IMR-90 (cell line): ENCODE measurements at regions not wholly inside any gene's neighbourhood (a gene's known extent, or its start where the extent isn't known, plus 50 kb on each side); places are given as distances from the start of the nearest gene placed in this dataset.
A peak's percentile ranks its signal among the peaks of the same experiment; 100 is the strongest.

Source experiments
- ATAC-seq: fragments of 200-7000 bp; cut with Tn5 transposase; 2 replicates; pipeline ENCODE4 v1.9.1; 2020; ENCODE audit warnings: low read depth, mild to moderate bottlenecking, moderate library complexity
- BruUV-seq: library from RNA; stranded (reverse); fragments of 400-500 nt; replicated peaks from 2 replicates; lab custom pipeline; 2021; lab: Mats Ljungman, UMichigan
- CTCF ChIA-PET: fragments of 300-600 bp; formaldehyde crosslinking; extraction: SDS; loops from one replicate; lab custom pipeline; 2021; ENCODE audit warnings: antibody characterized with exemption; lab: Yijun Ruan, JAX
- POLR2A ChIA-PET: fragments of 300-600 bp; sonication (Branson Sonifier 250); formaldehyde crosslinking; loops from one replicate; lab custom pipeline; 2022; ENCODE audit warnings: antibody characterized with exemption; ENCODE audit not compliant: unreplicated experiment; lab: Charles Lee
- DNase-seq: peaks from one replicate; pipeline ENCODE4 v3.0.0; 2013
- H2AFZ ChIP-seq: replicated peaks from 2 replicates; pipeline ENCODE3; 2013; ENCODE audit warnings: low read length, mild to moderate bottlenecking; ENCODE audit not compliant: poor library complexity
- H2AK5ac ChIP-seq: 2 replicates; pipeline ENCODE4 v1.6.1; 2013; ENCODE audit warnings: low read depth, low read length, inconsistent platforms
- H2AK9ac ChIP-seq: replicated peaks from 2 replicates; pipeline ENCODE3; 2013; ENCODE audit warnings: mild to moderate bottlenecking, low read depth, low read length, moderate library complexity; ENCODE audit not compliant: poor library complexity
- H2BK120ac ChIP-seq: 2 replicates; pipeline ENCODE4 v1.6.1; 2013; ENCODE audit warnings: low read depth, low read length, inconsistent platforms
- H2BK15ac ChIP-seq: 3 replicates; pipeline ENCODE4 v1.6.1; 2013; ENCODE audit warnings: low read depth, low read length, inconsistent platforms
- H2BK20ac ChIP-seq: 2 replicates; pipeline ENCODE4 v1.6.1; 2013; ENCODE audit warnings: low read depth, mild to moderate bottlenecking, inconsistent platforms, low read length, moderate library complexity
- H2BK5ac ChIP-seq: 2 replicates; pipeline ENCODE4 v1.6.1; 2013; ENCODE audit warnings: mild to moderate bottlenecking, low read depth, low read length, inconsistent platforms; ENCODE audit not compliant: poor library complexity, severe bottlenecking
- H3K14ac ChIP-seq: replicated peaks from 2 replicates; pipeline ENCODE4 v1.6.1; 2013; ENCODE audit warnings: low read depth, low read length, inconsistent platforms
- H3K18ac ChIP-seq: 2 replicates; pipeline ENCODE4 v1.6.1; 2013; ENCODE audit warnings: low read depth, low read length, control low read depth
- H3K23ac ChIP-seq: 2 replicates; pipeline ENCODE4 v1.6.1; 2013; ENCODE audit warnings: low read depth, low read length, inconsistent platforms
- H3K27ac ChIP-seq: 2 replicates; pipeline ENCODE4 v1.5.1; 2013; ENCODE audit warnings: mild to moderate bottlenecking, control low read depth, low read length; ENCODE audit not compliant: insufficient read depth
- H3K27me3 ChIP-seq: 2 replicates; pipeline ENCODE4 v1.6.1; 2013; ENCODE audit warnings: low read length; ENCODE audit not compliant: control insufficient read depth, insufficient read depth
- H3K36me3 ChIP-seq: 2 replicates; pipeline ENCODE4 v1.6.1; 2013; ENCODE audit warnings: low read length, mixed read lengths; ENCODE audit not compliant: control insufficient read depth, insufficient read depth
- H3K4ac ChIP-seq: 2 replicates; pipeline ENCODE4 v1.6.1; 2013; ENCODE audit warnings: low read depth, low read length, inconsistent platforms
- H3K4me1 ChIP-seq: 2 replicates; pipeline ENCODE4 v1.6.1; 2013; ENCODE audit warnings: low read length, mixed read lengths; ENCODE audit not compliant: control insufficient read depth, insufficient read depth
- H3K4me2 ChIP-seq: 2 replicates; pipeline ENCODE4 v1.6.1; 2013; ENCODE audit warnings: low read depth, mild to moderate bottlenecking, control low read depth, low read length, moderate library complexity
- H3K4me3 ChIP-seq: 2 replicates; pipeline ENCODE4 v1.5.1; 2013; ENCODE audit warnings: low read depth, mild to moderate bottlenecking, control low read depth, low read length, moderate library complexity; ENCODE audit not compliant: insufficient read depth
- H3K56ac ChIP-seq: 2 replicates; pipeline ENCODE4 v1.6.1; 2013; ENCODE audit warnings: low read length, inconsistent platforms; ENCODE audit not compliant: insufficient read depth; ENCODE audit errors: extremely low read depth
- H3K79me1 ChIP-seq, 2 experiments: 2 replicates each; pipeline ENCODE4 v1.6.1; 2013; ENCODE audit warnings: low read length in 2 of 2, inconsistent platforms in 1 of 2, low read depth in 1 of 2
- H3K9ac ChIP-seq: 2 replicates; pipeline ENCODE4 v1.6.1; 2013; ENCODE audit warnings: low read depth, low read length, control low read depth
- H3K9me1 ChIP-seq: 2 replicates; pipeline ENCODE4 v1.6.1; 2013; ENCODE audit warnings: low read length, inconsistent platforms; ENCODE audit not compliant: insufficient read depth
- H3K9me3 ChIP-seq: 2 replicates; pipeline ENCODE4 v1.6.1; 2013; ENCODE audit warnings: low read length; ENCODE audit not compliant: control insufficient read depth, insufficient read depth
- H4K20me1 ChIP-seq: 2 replicates; pipeline ENCODE4 v1.6.1; 2013; ENCODE audit warnings: low read length, inconsistent platforms; ENCODE audit not compliant: insufficient read depth
- H4K5ac ChIP-seq: 2 replicates; pipeline ENCODE4 v1.6.1; 2013; ENCODE audit warnings: mild to moderate bottlenecking, low read depth, low read length, control low read depth
- H4K8ac ChIP-seq, 2 experiments: 2 replicates each; pipeline ENCODE4 v1.6.1; 2013; ENCODE audit warnings: low read depth in 2 of 2, low read length in 2 of 2, control low read depth in 1 of 2, inconsistent platforms in 1 of 2
- H4K91ac ChIP-seq: 2 replicates; pipeline ENCODE4 v1.6.1; 2013; ENCODE audit warnings: low read depth, low read length, inconsistent platforms; ENCODE audit not compliant: insufficient read depth
- BHLHE40 ChIP-seq: fragments of 150-350 bp; IDR thresholded peaks from 2 replicates; pipeline ENCODE4 v1.6.1; 2016; ENCODE audit warnings: mild to moderate bottlenecking, low read depth, low read length
- CEBPB ChIP-seq: IDR thresholded peaks from 2 replicates; pipeline ENCODE4 v1.6.1; 2012; ENCODE audit warnings: low read depth, low read length, improper control_type of control experiment
- CHD1 ChIP-seq: IDR thresholded peaks from 2 replicates; pipeline ENCODE4 v1.6.1; 2012; ENCODE audit warnings: low read depth, low read length, improper control_type of control experiment
- FOS ChIP-seq: fragments of 150-350 bp; IDR thresholded peaks from 2 replicates; pipeline ENCODE4 v1.6.1; 2016; ENCODE audit warnings: low read depth, low read length
- MAFK ChIP-seq: IDR thresholded peaks from 2 replicates; pipeline ENCODE4 v1.6.1; 2012; ENCODE audit warnings: low read depth, low read length, improper control_type of control experiment
- MAZ ChIP-seq: IDR thresholded peaks from 2 replicates; pipeline ENCODE4 v1.6.1; 2012; ENCODE audit warnings: low read depth, mild to moderate bottlenecking, low read length, improper control_type of control experiment, moderate library complexity, borderline replicate concordance
- MXI1 ChIP-seq: IDR thresholded peaks from 2 replicates; pipeline ENCODE4 v1.6.1; 2012; ENCODE audit warnings: low read depth, mild to moderate bottlenecking, low read length, moderate library complexity, borderline replicate concordance
- NFE2L2 ChIP-seq: fragments of 150-350 bp; IDR thresholded peaks from 2 replicates; pipeline ENCODE4 v1.6.1; 2016; ENCODE audit warnings: low read depth, mild to moderate bottlenecking, low read length
- POLR2A ChIP-seq: IDR thresholded peaks from 2 replicates; pipeline ENCODE4 v1.6.1; 2012; ENCODE audit warnings: mild to moderate bottlenecking, low read depth, low read length
- RAD21 ChIP-seq: IDR thresholded peaks from 2 replicates; pipeline ENCODE4 v1.6.1; 2012; ENCODE audit warnings: low read length, improper control_type of control experiment
- RCOR1 ChIP-seq: IDR thresholded peaks from 2 replicates; pipeline ENCODE4 v1.6.1; 2012; ENCODE audit warnings: mild to moderate bottlenecking, low read length, improper control_type of control experiment; ENCODE audit not compliant: insufficient replicate concordance
- RFX5 ChIP-seq: IDR thresholded peaks from 2 replicates; pipeline ENCODE4 v1.8.0; 2012; ENCODE audit warnings: low read depth, mild to moderate bottlenecking, low read length, moderate library complexity
- SMC3 ChIP-seq: fragments of 150-350 bp; IDR thresholded peaks from 2 replicates; pipeline ENCODE4 v1.6.1; 2016; ENCODE audit warnings: low read depth, mild to moderate bottlenecking, antibody characterized with exemption, low read length, moderate library complexity
- USF2 ChIP-seq: fragments of 150-350 bp; IDR thresholded peaks from 2 replicates; pipeline ENCODE4 v1.6.1; 2017; ENCODE audit warnings: mild to moderate bottlenecking, antibody characterized with exemption, low read length, low read depth
- WGBS, 2 experiments: methylation state at CpG; one replicate each; pipeline versions ENCODE4 v1.1.5 to v1.1.7; 2013; ENCODE audit warnings: missing lambda C conversion rate in 2 of 2; ENCODE audit not compliant: insufficient read length in 1 of 2; ENCODE audit errors: extremely low coverage in 2 of 2; 5-methylcytosine and 5-hydroxymethylcytosine counted together
- dilution Hi-C: fragments of 300-500 bp; cut with HindIII; formaldehyde crosslinking; loops from one replicate; pipeline ENCODE4 v1.14.3; 2018; ENCODE audit warnings: low sequenced_read_pairs; ENCODE audit not compliant: unreplicated experiment
- in situ Hi-C: fragments of 300-500 bp; cut with MboI; formaldehyde crosslinking; loops from 3 replicates; pipeline ENCODE4 v1.14.3; 2019; ENCODE audit warnings: low sequenced_read_pairs, inconsistent platforms, mixed read lengths
- intact Hi-C: fragments of 100-400 bp; cut with micrococcal nuclease; formaldehyde crosslinking; loops from 2 replicates; pipeline ENCODE4 v1.10.0; 2022
- TF ChIP-seq, protein P1 (sequence below): fragments of 150-350 bp; IDR thresholded peaks from 2 replicates; pipeline ENCODE4 v1.6.1; 2016; ENCODE audit warnings: low read depth, mild to moderate bottlenecking, low read length, moderate library complexity, borderline replicate concordance
- TF ChIP-seq, protein P2 (sequence below): conservative IDR thresholded peaks from 2 replicates; pipeline ENCODE4 v1.5.1; 2012; ENCODE audit warnings: mild to moderate bottlenecking, low read depth, low read length, improper control_type of control experiment

DNA sequence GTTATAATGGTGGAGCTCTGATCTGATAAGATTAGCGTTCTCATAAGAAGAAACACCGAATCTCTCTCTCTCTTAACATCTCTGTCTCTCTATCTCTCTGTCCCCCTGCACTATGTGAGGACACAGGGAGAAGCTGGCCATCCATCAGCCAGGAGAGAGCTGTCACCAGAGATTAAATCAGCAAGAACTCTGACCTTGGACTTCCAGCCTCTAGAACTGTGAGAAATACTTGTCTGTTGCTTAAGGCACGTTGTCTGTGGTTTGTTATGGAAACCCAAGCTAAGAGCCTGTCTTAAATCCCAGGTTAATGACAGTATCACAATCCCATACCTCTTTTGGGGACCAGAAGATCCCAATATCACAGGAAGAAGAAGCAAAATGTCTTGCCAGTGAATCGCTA, 132.0 kb upstream of the AKR1E2 start:
- Histone ChIP-seq H4K8ac (no peak overlapping the region), H4K5ac (no peak overlapping the region), H3K4me2 (no peak overlapping the region), H3K27me3 (no peaks in the 10 kb centered on the region), H3K27ac (no peak overlapping the region), H2BK15ac (peak overlapping the region; percentile 65; the same call in 1 of the 3 replicates), H3K18ac (peak overlapping the region; percentile 13; the same call in 1 of the 2 replicates), H3K4ac (no peak overlapping the region), H3K23ac (no peak overlapping the region), H4K91ac (no peak overlapping the region), H3K9me3 (peaks cover 2% of the 10 kb centered on the region; the same call in 1 of the 2 replicates), H3K14ac (0 out of 2 replicates have a peak overlapping the region, but pooled peaks have one; percentile 29), H2AK5ac (0 out of 2 replicates have a peak overlapping the region, but pooled peaks have one; percentile 20), H3K9me1 (peaks cover 7% of the 10 kb centered on the region), H4K20me1 (no peaks in the 10 kb centered on the region), H3K36me3 (no peaks in the 10 kb centered on the region), H3K9ac (no peak overlapping the region), H3K56ac (no peak overlapping the region), H2BK5ac (no peak overlapping the region), H2BK120ac (no peak overlapping the region; the same call in 1 of the 2 replicates), H3K4me1 (peaks cover 6% of the 10 kb centered on the region; the same call in 1 of the 2 replicates), H2BK20ac (peak overlapping the region; percentile 71; the same call in 1 of the 2 replicates), H2AFZ (no peak overlapping the region), H3K4me3 (no peak overlapping the region), H2AK9ac (no peak overlapping the region), H3K79me1 (no peaks in the 10 kb centered on the region; a peak in 1 of 4 replicates)
- dilution Hi-C loops = no loop called here
- in situ Hi-C loops = no loop called here
- WGBS, 2 experiments = no CpG with 5 or more reads among the region's 4 CpGs
- CTCF ChIA-PET = no interaction called here
- POLR2A ChIA-PET = no interaction called here
- DNase-seq (no peak), ATAC-seq (no peak)
- no peak for TF ChIP-seq SMC3
- TF ChIP-seq, protein P1, sequence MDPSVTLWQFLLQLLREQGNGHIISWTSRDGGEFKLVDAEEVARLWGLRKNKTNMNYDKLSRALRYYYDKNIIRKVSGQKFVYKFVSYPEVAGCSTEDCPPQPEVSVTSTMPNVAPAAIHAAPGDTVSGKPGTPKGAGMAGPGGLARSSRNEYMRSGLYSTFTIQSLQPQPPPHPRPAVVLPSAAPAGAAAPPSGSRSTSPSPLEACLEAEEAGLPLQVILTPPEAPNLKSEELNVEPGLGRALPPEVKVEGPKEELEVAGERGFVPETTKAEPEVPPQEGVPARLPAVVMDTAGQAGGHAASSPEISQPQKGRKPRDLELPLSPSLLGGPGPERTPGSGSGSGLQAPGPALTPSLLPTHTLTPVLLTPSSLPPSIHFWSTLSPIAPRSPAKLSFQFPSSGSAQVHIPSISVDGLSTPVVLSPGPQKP = no peak
- TF ChIP-seq MXI1 = no peak
- TF ChIP-seq, protein P2, sequence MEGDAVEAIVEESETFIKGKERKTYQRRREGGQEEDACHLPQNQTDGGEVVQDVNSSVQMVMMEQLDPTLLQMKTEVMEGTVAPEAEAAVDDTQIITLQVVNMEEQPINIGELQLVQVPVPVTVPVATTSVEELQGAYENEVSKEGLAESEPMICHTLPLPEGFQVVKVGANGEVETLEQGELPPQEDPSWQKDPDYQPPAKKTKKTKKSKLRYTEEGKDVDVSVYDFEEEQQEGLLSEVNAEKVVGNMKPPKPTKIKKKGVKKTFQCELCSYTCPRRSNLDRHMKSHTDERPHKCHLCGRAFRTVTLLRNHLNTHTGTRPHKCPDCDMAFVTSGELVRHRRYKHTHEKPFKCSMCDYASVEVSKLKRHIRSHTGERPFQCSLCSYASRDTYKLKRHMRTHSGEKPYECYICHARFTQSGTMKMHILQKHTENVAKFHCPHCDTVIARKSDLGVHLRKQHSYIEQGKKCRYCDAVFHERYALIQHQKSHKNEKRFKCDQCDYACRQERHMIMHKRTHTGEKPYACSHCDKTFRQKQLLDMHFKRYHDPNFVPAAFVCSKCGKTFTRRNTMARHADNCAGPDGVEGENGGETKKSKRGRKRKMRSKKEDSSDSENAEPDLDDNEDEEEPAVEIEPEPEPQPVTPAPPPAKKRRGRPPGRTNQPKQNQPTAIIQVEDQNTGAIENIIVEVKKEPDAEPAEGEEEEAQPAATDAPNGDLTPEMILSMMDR = no peak
- TF ChIP-seq RCOR1 = no peak
- TF ChIP-seq BHLHE40 = no peak
- TF ChIP-seq MAFK = no peak
- TF ChIP-seq NFE2L2 = no peak
- TF ChIP-seq CEBPB = no peak
- TF ChIP-seq MAZ = no peak
- TF ChIP-seq POLR2A = no peak
- no peak for TF ChIP-seq USF2
- TF ChIP-seq RAD21 = no peak
- no peak for TF ChIP-seq RFX5
- no peak for TF ChIP-seq FOS
- TF ChIP-seq CHD1 = no peak
- intact Hi-C loops = no loop called here
- no TSS peak for BruUV-seq
